HG02588 (cell line): ENCODE measurements at regions not wholly inside any gene's neighbourhood (a gene's known extent, or its start where the extent isn't known, plus 50 kb on each side); places are given as distances from the start of the nearest gene placed in this dataset.

Source experiments
- ATAC-seq: cut with Tn5 transposase; IDR thresholded peaks from one replicate; pipeline ENCODE4 v1.9.1; 2021; ENCODE audit warnings: mild to moderate bottlenecking, moderate library complexity; ENCODE audit not compliant: unreplicated experiment

DNA sequence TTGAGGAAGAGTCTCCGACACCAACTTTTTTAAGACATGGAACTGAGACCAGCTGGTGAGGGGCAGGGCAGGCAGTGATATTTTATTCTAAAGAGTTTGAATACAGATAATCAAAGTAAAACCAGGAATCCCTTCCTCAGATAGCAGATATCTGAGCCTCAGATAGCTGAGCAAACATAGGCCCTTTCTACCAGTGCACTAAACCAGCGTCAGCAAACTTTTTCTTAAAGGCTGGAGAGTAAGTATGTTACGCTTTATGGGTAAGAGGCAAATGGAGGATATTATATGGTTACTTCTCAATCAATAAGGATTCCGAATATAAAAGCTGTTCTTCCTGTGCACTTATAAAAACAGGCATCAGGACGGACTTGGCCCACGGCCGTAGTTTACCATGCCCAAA is 73.9 kb downstream of the WNT5A start:
- no peak for ATAC-seq

DNA sequence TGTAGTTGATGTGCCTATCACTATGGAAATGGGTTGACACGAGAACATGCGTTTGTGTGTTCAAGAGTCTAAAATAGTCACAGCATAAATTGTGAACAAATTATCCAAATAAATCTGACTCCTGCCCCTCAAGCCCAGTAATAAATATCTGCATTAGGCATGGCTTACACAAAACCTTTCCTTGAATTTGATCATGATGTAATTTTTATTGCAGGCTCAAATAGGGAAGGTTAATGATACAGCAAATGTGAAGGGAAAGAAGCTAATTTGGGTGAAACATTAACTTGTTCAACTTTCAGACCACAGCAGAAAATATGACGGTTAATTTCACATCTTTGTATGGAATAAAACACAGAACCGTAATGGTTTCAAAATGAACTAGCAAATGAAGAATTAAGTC is 74.6 kb downstream of the WNT5A start:
- no peak for ATAC-seq

GRCh38 chr3:55409806-55410205 is 77.3 kb downstream of the WNT5A start:
- ATAC-seq, result no peak

- no peak for ATAC-seq
Measured at GRCh38 chr3:55408193-55408826, 78.8 kb downstream of the WNT5A start.

DNA sequence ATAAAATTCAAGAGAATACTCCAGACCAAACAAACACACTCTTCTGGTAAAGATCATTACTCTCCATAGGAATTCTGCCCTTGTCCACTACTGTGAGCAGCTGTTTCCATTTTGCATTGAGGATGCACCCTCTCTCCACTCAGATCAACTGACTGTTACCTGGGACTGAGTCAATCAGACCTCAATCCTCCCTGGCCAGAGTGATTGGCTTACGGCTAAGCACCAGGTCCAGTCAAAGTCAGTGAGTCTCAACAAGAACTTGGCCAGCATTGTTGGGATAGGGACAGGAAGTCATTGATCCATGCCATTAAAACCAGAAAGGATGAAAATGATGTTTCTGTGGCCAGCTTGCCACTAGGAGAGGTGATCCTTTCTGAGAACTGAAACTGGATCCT is 79.7 kb downstream of the WNT5A start:
- ATAC-seq, result no peak

- ATAC-seq, result no peak
Measured at GRCh38 chr3:55406696-55407425, 80.2 kb downstream of the WNT5A start.

GRCh38 chr3:55405436-55405835 is 81.7 kb downstream of the WNT5A start:
- no peak for ATAC-seq

- no peak for ATAC-seq
Measured at GRCh38 chr3:55402886-55403609, 84.1 kb downstream of the WNT5A start.

GRCh38 chr3:55380561-55380960 is 106.5 kb downstream of the WNT5A start:
- ATAC-seq, result no peak

DNA sequence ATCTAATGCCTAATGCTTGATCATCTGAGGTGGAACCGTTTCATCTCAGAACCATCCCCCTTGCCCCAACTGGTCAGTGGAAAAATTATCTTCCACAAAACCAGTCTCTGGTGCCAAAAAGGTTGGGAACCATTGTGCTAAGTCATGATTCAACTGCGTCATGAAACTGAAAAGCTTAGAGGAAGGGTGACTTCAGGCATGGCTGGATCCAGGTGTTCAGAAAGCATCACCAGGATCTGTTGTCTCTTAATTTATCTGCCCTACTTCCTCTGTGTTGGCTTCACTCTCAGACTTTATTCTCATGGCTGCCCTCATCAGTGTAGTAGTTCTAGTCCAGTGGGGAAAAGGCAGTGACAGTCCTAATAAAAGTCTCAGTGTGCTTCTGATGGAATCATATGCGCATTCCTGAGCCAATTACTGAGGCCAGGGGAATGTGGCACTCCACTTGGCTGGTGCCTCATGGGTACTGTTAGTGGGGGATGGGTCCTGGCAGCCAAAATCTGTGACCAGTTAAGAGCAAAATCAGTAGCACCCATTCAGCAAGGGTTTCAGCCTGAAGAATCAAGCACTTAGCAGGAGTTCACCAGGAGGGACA is 110.3 kb downstream of the WNT5A start:
- ATAC-seq, result no peak

- ATAC-seq, result no peak
Measured at GRCh38 chr3:55373423-55373822, 113.7 kb downstream of the WNT5A start.

GRCh38 chr3:55370272-55370671 is 116.8 kb downstream of the WNT5A start:
- ATAC-seq, result no peak

DNA sequence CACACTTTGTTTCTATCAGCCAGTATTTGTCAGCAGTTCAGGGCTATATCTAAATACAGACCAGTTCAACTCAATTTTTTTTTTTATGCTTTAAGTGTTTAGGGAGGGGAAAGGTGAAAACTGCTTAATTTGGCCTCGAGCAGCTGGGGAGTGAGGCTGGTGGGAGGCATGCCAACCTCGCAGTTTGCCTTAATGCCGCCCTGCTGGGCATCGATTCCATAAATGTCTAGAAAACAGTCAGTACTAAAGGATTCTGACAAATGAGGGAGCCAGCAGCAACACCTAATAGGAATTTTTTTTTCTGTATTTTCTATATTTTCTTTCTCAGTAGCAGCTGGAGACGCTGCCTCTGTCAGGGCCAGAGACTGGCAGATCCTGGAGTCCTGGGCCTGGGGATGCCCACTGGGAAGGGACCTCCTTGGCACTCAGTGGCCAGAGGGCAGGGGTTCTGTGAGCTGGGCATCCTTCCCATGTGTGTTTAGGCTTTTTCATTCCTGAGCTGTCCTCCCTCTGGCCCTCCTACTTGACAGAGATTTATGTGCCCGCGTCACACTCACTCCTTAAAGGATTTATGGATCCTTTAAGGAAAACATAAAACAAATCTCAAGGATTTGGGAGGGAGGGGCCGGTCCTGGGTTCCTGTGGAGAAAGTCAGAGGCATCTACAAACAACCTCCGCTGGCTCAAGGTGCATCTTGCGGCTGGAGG is 117.8 kb downstream of the WNT5A start:
- no peak for ATAC-seq

GRCh38 chr3:55368366-55368765 is 118.7 kb downstream of the WNT5A start:
- no peak for ATAC-seq

DNA sequence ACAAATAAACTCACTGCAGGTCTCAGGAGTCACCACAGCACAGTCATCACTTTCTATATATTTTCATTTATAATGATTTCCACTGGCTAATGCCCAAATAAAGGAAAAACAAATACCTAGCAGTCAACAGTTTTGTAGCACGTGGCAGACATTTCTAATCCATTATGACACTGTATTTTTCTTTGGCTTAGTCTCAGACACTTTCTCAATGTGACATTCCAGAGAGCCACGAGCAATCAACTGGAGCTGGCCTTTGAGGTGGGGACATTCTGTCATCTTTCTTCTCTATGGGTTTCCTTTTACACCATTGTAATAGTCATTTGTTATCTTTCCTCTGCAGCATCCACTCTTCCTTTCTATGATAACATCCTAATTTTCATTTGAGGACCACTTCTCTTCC is 119.7 kb downstream of the WNT5A start:
- ATAC-seq, result no peak

- ATAC-seq, result no peak
Measured at GRCh38 chr3:55364421-55364820, 122.7 kb downstream of the WNT5A start.

GRCh38 chr3:55362210-55362960 is 124.7 kb downstream of the WNT5A start:
- no peak for ATAC-seq

DNA sequence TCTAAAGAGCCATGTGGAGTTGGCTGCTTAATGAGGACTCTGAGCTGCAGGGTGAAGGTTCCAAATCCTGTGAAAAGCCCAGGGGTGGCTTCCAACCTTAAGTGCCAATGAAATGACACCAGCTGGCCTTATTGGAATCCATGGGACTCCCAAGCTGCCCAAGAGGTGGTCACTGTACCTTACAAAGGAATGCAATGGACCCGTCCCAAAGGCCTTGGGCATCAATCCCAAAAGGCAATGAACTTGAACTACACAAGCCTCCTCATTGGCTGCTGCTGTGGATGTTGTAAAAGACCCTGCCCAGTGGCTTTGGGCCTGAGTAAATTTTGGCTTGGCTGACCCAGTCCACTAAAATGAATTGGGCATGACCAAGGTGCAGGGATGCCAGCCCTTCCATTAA is 129.3 kb downstream of the WNT5A start:
- ATAC-seq, result no peak

DNA sequence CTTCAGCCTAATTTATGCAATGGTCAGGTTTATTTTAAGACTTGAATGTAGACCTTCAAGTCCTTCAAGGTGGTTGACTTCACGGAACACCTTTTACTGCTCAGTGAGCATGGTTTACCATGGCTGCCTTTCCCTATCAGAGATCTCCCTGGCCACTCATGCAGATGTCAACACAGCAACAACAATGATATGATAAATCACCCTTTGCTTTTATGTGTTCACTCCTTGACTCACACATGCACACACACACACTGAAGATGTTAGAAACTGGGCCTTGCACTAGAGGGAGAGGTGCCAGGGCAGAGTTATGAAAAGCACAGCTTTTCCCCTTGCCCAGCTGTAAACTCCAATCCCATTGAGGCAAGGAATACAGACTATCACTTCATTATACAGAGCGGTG is 134.4 kb downstream of the WNT5A start:
- ATAC-seq, result no peak

- ATAC-seq, result no peak
Measured at GRCh38 chr3:55349851-55350250, 137.3 kb downstream of the WNT5A start.
